ENCODE measurements at regions not wholly inside any gene's neighbourhood (a gene's known extent, or its start where the extent isn't known, plus 50 kb on each side); places are given as distances from the start of the nearest gene placed in this dataset.

GRCh38 chr12:19953734-19954133, 414.6 kb upstream of the PDE3A start:
- TF ChIP-seq CTCF (IDR thresholded peaks at IDR 0.05): no peak
- TF ChIP-seq POLR2A (IDR thresholded peaks at IDR 0.05): no peak

Data from Peyer's patch (tissue), 4 donors.